ENCODE measurements at regions not wholly inside any gene's neighbourhood (a gene's known extent, or its start where the extent isn't known, plus 50 kb on each side); places are given as distances from the start of the nearest gene placed in this dataset.

DNA sequence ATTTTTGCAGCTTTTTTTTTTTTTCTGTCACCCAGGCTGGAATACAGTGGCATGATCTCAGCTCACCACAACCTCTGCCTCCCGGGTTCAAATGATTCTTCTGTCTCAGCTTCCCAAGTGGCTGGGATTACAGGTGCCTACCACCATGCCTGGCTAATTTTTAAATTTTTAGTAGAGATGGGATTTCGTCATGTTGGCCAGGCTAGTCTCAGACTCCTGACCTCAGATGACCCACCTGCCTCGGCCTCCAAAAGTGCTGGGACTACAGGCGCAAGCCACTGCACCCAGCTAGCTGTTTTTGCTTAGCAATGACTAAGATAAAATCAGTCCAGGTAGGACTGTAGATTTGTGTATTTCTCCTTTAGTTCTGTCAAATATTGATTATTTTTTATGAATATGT is 403.7 kb downstream of the PID1 start:
- ATAC-seq (no peak), DNase-seq (no peak)
- Histone ChIP-seq H3K27ac (no peak overlapping the region), H3K4me3 (no peak overlapping the region), H3K27me3 (no peaks in the 10 kb centered on the region), H3K4me1 (no peaks in the 10 kb centered on the region), H3K36me3 (no peaks in the 10 kb centered on the region), H3K9me3 (no peaks in the 10 kb centered on the region)
- in situ Hi-C loops (cut with MboI; ENCODE audit: low sequenced_read_pairs in 4 of 4): no loop called here
- intact Hi-C loops (cut with DNase I; ENCODE audit: low total_unique reads): no loop called here
- TF ChIP-seq, protein P1, sequence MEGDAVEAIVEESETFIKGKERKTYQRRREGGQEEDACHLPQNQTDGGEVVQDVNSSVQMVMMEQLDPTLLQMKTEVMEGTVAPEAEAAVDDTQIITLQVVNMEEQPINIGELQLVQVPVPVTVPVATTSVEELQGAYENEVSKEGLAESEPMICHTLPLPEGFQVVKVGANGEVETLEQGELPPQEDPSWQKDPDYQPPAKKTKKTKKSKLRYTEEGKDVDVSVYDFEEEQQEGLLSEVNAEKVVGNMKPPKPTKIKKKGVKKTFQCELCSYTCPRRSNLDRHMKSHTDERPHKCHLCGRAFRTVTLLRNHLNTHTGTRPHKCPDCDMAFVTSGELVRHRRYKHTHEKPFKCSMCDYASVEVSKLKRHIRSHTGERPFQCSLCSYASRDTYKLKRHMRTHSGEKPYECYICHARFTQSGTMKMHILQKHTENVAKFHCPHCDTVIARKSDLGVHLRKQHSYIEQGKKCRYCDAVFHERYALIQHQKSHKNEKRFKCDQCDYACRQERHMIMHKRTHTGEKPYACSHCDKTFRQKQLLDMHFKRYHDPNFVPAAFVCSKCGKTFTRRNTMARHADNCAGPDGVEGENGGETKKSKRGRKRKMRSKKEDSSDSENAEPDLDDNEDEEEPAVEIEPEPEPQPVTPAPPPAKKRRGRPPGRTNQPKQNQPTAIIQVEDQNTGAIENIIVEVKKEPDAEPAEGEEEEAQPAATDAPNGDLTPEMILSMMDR (IDR thresholded peaks at IDR 0.05 in 4 of 5, conservative IDR thresholded peaks at IDR 0.05 in 1 of 5): no peak
- no peak for TF ChIP-seq POLR2A (IDR thresholded peaks at IDR 0.05)

DNA sequence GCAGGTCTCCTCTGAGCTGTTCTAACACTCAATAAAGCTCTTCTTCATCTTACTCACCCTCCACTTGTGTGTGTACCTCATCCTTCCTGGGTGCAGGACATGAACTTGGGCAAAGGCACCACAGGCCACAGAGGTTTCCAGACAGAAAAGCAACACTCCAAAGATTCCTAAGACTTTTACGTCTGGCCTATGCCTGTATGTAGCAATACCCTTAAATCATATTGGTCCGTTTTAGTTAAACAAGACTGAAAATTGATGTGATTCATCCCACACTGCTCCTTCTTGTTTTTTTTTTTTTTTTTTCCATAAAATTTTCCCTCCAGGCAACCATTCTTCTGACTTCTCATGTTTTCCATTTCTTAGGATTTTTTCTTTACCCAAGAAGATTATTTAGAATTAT is 404.3 kb downstream of the PID1 start:
- DNase-seq (no peak), ATAC-seq (no peak)
- TF ChIP-seq POLR2A (IDR thresholded peaks at IDR 0.05): no peak
- TF ChIP-seq, protein P1 (IDR thresholded peaks at IDR 0.05 in 4 of 5, conservative IDR thresholded peaks at IDR 0.05 in 1 of 5): no peak
- H3K4me3 ChIP-seq: no peak overlapping the region
- in situ Hi-C loops (cut with MboI; ENCODE audit: low sequenced_read_pairs in 4 of 4) (no loop called here), intact Hi-C loops (cut with DNase I; ENCODE audit: low total_unique reads) (no loop called here)
- no peaks in the 10 kb centered on the region for H3K36me3 ChIP-seq
- H3K4me1 ChIP-seq: no peaks in the 10 kb centered on the region
- H3K27me3 ChIP-seq: no peaks in the 10 kb centered on the region
- no peaks in the 10 kb centered on the region for H3K9me3 ChIP-seq
- no peak overlapping the region for H3K27ac ChIP-seq

DNA sequence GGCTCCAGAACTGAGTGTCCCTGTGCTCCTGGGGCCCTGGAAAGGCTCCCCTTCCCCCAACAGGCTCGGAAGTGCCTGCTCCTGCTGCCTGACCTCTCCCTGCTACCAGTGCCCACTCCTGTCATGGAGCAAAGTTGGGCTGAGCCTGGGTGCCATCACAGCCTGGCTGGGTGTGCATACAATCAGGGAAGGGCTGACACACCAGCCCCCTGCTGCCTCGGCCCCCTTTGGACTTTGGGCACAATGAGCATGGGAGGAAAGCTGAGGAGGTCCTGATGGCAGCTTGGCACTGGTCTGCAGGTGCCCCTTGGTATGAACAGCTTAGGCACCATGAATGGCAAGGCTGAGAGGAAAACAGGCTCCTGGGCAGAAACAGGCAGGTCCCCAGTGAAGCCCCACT is 405.0 kb downstream of the PID1 start:
- no peak for TF ChIP-seq POLR2A (IDR thresholded peaks at IDR 0.05)
- TF ChIP-seq, protein P1 (IDR thresholded peaks at IDR 0.05 in 4 of 5, conservative IDR thresholded peaks at IDR 0.05 in 1 of 5): no peak
- DNase-seq: no peak
- Histone ChIP-seq H3K4me1 (no peaks in the 10 kb centered on the region), H3K36me3 (no peaks in the 10 kb centered on the region), H3K4me3 (no peak overlapping the region), H3K9me3 (no peaks in the 10 kb centered on the region), H3K27ac (no peak overlapping the region), H3K27me3 (no peaks in the 10 kb centered on the region)
- intact Hi-C loops (cut with DNase I; ENCODE audit: low total_unique reads): no loop called here
- no peak for ATAC-seq
- in situ Hi-C loops (cut with MboI; ENCODE audit: low sequenced_read_pairs in 4 of 4): no loop called here

DNA sequence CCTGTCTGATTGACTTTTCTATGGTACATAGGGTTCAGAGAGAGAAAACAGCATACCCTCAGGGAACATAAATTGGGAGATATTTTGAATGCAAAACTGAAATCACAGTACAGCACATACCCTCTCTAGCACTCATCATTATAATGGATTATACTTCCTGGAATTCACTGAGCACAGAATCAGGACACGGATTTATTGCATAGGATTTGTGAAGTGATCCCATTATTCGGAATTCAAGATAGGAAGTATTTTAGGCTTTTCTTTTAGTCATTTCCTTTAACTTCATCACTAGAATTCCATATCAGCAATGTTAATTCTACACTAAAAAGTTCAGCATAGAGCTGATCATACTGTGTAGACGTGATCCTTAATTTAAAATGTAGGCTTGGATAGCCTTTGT is 407.0 kb downstream of the PID1 start:
- TF ChIP-seq, protein P1 (IDR thresholded peaks at IDR 0.05 in 4 of 5, conservative IDR thresholded peaks at IDR 0.05 in 1 of 5): no peak
- no peak for TF ChIP-seq POLR2A (IDR thresholded peaks at IDR 0.05)
- Histone ChIP-seq H3K27ac (no peak overlapping the region), H3K4me1 (no peaks in the 10 kb centered on the region), H3K36me3 (no peaks in the 10 kb centered on the region), H3K27me3 (no peaks in the 10 kb centered on the region), H3K4me3 (no peak overlapping the region), H3K9me3 (no peaks in the 10 kb centered on the region)
- ATAC-seq (no peak), DNase-seq (no peak)
- in situ Hi-C loops (cut with MboI; ENCODE audit: low sequenced_read_pairs in 4 of 4) (no loop called here), intact Hi-C loops (cut with DNase I; ENCODE audit: low total_unique reads) (no loop called here)

DNA sequence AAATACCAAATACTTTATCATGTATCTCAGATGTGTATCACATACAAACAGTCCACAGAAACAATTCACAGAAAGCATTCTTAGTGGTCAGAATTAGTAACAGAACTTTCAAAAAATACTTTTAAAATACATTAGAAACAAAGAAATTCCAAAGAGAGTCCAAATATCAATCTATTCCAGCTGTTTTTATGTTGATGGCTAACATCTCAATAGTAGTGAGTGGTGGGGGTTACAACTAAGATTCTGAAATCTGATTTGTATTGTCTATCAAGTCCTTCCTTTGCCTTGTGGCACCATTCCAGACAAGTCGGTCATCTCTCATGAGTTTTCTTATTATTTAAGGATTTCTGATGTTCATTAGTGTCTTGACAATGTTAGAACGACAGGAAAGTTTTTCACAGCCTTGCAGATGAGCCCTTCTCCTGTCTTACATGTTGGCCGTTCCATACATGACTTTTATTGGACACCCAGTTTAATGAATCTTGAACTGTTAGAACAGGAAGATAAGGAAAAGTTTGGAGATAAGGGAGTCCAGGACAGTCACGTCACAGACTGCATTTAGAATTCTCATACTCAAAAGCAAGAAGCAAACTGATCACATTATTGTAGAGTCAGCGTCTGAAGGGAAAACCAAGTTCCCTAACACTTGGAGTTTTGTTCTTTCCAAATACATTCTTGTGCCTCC is 410.3 kb downstream of the PID1 start:
- DNase-seq: no peak
- no peak overlapping the region for H3K4me3 ChIP-seq
- H3K27ac ChIP-seq: no peak overlapping the region
- H3K27me3 ChIP-seq: no peaks in the 10 kb centered on the region
- H3K36me3 ChIP-seq: no peaks in the 10 kb centered on the region
- no peaks in the 10 kb centered on the region for H3K9me3 ChIP-seq
- in situ Hi-C loops (cut with MboI; ENCODE audit: low sequenced_read_pairs in 4 of 4): no loop called here
- intact Hi-C loops (cut with DNase I; ENCODE audit: low total_unique reads): no loop called here
- no peak for ATAC-seq
- no peak for TF ChIP-seq POLR2A (IDR thresholded peaks at IDR 0.05)
- TF ChIP-seq, protein P1 (IDR thresholded peaks at IDR 0.05 in 4 of 5, conservative IDR thresholded peaks at IDR 0.05 in 1 of 5): no peak
- H3K4me1 ChIP-seq: no peaks in the 10 kb centered on the region
